Activated B cell treated with CpG ODN at 0.5 μM for 24 hours (primary cell): ENCODE measurements at regions not wholly inside any gene's neighbourhood (a gene's known extent, or its start where the extent isn't known, plus 50 kb on each side); places are given as distances from the start of the nearest gene placed in this dataset.

Experiments used
- ATAC-seq: fragments of 200-7000 bp; cut with Tn5 transposase; one replicate; pipeline ENCODE4 v1.10.0; 2021; ENCODE audit warnings: low read depth, mild to moderate bottlenecking, moderate library complexity
- CTCF ChIA-PET: fragments of 350-600 bp; sonication (Branson Sonifier 250); formaldehyde crosslinking; loops from one replicate; lab custom pipeline; 2021; ENCODE audit warnings: antibody characterized with exemption; lab: Charles Lee
- POLR2A ChIA-PET: fragments of 350-600 bp; sonication (Branson Sonifier 250); formaldehyde crosslinking; loops from one replicate; lab custom pipeline; 2021; ENCODE audit warnings: antibody characterized with exemption; lab: Charles Lee
- DNase-seq: peaks from one replicate; pipeline ENCODE4 v3.0.0; 2022
- H3K27ac Mint-ChIP-seq: one replicate; pipeline ENCODE4 v1.8.0; 2020; ENCODE audit warnings: mixed read lengths
- H3K27me3 Mint-ChIP-seq: one replicate; pipeline ENCODE4 v1.8.0; 2021; ENCODE audit warnings: mixed read lengths
- H3K36me3 Mint-ChIP-seq: one replicate; pipeline ENCODE4 v1.8.0; 2021; ENCODE audit warnings: low read depth, mixed read lengths
- H3K4me1 Mint-ChIP-seq: one replicate; pipeline ENCODE4 v1.8.0; 2021; ENCODE audit warnings: mixed read lengths
- H3K4me3 Mint-ChIP-seq: one replicate; pipeline ENCODE4 v1.8.0; 2020; ENCODE audit warnings: mild to moderate bottlenecking, mixed read lengths
- H3K9me3 Mint-ChIP-seq: one replicate; pipeline ENCODE4 v1.8.0; 2020; ENCODE audit warnings: mixed read lengths
- intact Hi-C: fragments of 100-400 bp; cut with micrococcal nuclease; formaldehyde crosslinking; loops from one replicate; pipeline ENCODE4 v1.15.1; 2024
- TF ChIP-seq, protein P1 (sequence below): fragments of 200-600 bp; IDR thresholded peaks from one replicate; pipeline ENCODE4 v1.8.0; 2022; ENCODE audit warnings: antibody characterized with exemption, mild to moderate bottlenecking

DNA sequence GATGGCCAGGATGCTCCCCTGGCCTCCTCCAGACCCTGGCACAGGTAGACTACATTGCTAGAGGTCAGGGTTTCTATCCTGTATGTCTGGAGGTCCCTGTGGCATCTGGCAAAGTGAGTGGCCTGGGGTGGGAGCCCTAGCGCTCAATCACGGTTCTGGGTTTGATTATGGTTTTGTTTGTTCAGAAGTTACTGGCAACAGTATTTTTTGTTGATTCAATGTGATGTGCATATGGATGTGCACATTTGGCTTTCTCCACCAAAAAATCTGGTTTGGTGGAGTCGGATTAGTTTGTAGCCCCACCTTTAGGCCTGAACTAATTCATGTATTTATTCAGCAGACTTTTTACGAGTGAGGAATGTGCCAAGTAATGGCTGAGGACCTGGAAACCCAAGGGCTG is 109.7 kb downstream of the VEGFA start:
- CTCF ChIA-PET: no interaction called here
- no peak for ATAC-seq
- intact Hi-C loops: no loop called here
- peaks cover 2% of the 10 kb centered on the region for H3K4me1 Mint-ChIP-seq
- DNase-seq: no peak
- H3K36me3 Mint-ChIP-seq: no peaks in the 10 kb centered on the region
- POLR2A ChIA-PET: no interaction called here
- H3K27ac Mint-ChIP-seq: no peak overlapping the region
- H3K27me3 Mint-ChIP-seq: no peaks in the 10 kb centered on the region
- TF ChIP-seq, protein P1, sequence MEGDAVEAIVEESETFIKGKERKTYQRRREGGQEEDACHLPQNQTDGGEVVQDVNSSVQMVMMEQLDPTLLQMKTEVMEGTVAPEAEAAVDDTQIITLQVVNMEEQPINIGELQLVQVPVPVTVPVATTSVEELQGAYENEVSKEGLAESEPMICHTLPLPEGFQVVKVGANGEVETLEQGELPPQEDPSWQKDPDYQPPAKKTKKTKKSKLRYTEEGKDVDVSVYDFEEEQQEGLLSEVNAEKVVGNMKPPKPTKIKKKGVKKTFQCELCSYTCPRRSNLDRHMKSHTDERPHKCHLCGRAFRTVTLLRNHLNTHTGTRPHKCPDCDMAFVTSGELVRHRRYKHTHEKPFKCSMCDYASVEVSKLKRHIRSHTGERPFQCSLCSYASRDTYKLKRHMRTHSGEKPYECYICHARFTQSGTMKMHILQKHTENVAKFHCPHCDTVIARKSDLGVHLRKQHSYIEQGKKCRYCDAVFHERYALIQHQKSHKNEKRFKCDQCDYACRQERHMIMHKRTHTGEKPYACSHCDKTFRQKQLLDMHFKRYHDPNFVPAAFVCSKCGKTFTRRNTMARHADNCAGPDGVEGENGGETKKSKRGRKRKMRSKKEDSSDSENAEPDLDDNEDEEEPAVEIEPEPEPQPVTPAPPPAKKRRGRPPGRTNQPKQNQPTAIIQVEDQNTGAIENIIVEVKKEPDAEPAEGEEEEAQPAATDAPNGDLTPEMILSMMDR: no peak
- no peaks in the 10 kb centered on the region for H3K9me3 Mint-ChIP-seq
- H3K4me3 Mint-ChIP-seq: no peak overlapping the region

DNA sequence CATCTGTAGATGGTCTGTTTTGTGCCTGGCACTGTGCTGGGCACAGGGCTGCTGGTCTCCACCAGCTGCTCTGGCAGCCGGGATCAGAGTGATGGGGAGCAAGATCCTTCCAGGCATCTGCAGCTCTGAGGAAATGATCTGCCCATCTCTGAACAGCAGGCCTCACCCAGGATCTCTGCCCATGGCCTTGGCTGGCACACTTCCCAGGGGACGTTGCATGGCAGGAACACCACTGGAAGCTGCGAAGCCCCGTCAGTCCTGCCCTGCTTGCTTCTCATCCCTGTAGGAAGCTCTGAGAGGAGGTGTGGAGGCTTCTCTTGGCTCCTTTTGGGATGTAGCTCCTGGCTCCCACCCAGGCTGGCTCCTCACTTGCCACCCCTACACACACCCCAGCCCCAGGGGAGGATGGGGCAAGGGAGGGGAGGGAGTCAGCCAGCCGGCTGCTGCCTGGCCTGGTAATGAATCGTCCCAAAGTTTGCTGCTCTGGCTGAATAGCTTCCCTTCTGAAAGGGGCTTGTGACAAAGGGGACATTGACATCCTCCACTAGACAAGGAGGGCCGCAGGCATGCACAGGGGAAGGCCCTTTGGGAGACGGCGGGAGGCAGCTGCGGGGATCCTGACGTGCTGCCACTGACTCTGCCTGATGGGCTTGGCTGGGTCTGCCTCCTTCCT is 108.9 kb downstream of the VEGFA start:
- ATAC-seq: no peak

DNA sequence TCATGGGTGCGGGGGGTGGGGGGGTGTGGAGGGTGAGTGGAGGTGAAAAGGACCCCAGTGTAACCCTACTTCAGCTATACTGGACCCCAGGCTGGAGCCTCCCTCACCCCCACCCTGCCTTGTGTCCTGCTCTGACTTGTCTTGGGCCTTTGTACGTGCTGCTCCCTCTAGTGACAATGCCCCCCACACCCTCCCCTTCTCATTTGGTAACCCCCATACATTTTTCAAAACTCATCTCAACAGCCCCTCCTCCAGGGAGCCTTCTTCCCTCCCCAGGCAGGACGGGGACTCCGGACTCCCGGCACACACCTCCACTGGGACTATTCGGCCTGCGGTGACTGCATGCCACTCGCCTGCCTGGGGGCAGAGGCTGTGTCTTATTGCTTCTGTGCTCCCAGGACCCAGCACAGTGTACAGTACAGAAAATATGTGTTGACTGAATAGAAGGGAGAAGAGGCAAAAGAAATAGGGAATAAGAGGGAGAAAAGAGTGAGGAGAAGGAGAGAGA is 108.2 kb downstream of the VEGFA start:
- intact Hi-C loops: no loop called here
- TF ChIP-seq, protein P1: no peak
- no peaks in the 10 kb centered on the region for H3K27me3 Mint-ChIP-seq
- no peaks in the 10 kb centered on the region for H3K36me3 Mint-ChIP-seq
- ChIA-PET CTCF (no interaction called here), POLR2A (no interaction called here)
- no peak overlapping the region for H3K27ac Mint-ChIP-seq
- H3K4me3 Mint-ChIP-seq: no peak overlapping the region
- ATAC-seq (no peak), DNase-seq (no peak)
- no peaks in the 10 kb centered on the region for H3K9me3 Mint-ChIP-seq
- no peaks in the 10 kb centered on the region for H3K4me1 Mint-ChIP-seq

More for the DNA sequence above, 108.9 kb downstream of the VEGFA start:
- no peaks in the 10 kb centered on the region for H3K9me3 Mint-ChIP-seq
- intact Hi-C loops: no loop called here
- H3K27ac Mint-ChIP-seq: no peak overlapping the region
- H3K4me1 Mint-ChIP-seq: no peaks in the 10 kb centered on the region
- TF ChIP-seq, protein P1: no peak
- no peaks in the 10 kb centered on the region for H3K27me3 Mint-ChIP-seq
- ChIA-PET POLR2A (no interaction called here), CTCF (no interaction called here)
- H3K36me3 Mint-ChIP-seq: no peaks in the 10 kb centered on the region
- no peak overlapping the region for H3K4me3 Mint-ChIP-seq
- no peak for DNase-seq

DNA sequence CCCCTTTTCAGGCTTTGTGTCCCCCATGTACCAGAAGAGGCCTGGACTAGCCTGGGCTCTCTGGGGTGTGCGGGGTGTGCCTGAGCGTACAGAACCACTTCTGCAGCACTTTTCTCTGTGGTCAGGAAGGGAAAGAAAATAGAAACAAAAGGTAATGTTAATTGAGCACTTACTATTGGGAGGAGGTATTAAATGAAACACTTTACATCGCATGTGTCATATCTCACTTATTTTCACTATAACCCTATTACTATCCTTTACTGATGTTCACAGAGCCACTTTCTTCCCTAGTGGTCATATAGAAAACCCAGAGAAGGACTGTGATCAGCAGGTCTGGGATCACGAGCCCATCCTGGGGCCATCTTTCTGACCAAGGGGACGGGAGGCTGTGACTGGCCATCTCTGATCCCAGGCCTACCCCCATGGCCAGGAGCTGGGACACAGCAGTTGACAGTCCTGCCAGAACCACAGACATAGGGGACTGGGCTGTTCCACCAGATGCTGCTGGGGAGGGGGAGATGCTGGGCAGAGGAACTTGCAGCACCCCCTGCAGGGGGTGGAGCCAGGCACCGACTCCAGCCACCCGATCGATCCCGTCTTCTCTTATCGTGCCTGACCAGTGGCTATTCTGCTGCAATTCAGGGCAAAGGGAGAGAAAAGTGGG is 107.6 kb downstream of the VEGFA start:
- CTCF ChIA-PET: no interaction called here
- Mint-ChIP-seq H3K36me3 (no peaks in the 10 kb centered on the region), H3K9me3 (no peaks in the 10 kb centered on the region), H3K4me1 (no peaks in the 10 kb centered on the region), H3K27me3 (no peaks in the 10 kb centered on the region), H3K4me3 (no peak overlapping the region), H3K27ac (no peak overlapping the region)
- ATAC-seq (no peak), DNase-seq (no peak)
- TF ChIP-seq, protein P1: no peak
- POLR2A ChIA-PET: no interaction called here
- intact Hi-C loops: loop anchor here (1.0 kb wide), 1 partner anchor 42 kb away; no protein-coding TSS in a partner anchor

DNA sequence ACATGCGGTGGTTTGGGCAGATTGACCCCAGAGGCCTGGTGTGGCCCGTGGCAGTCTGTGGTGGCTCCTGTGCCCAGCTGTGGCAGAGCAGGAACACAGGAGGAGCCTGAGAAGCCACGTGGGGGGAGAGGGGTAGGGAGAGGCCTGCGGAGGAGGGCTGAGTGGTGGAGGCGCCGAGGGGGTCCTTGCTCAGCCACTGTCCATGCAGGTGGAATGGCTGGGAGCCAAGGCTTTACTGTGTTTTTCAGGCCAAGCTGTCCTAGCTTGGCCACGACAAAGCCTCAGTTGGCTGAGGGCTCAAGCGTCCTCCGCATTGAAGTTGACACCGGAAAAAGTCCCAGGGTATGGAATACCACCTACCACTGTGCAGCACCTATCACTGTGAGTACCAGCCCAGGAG is 107.0 kb downstream of the VEGFA start:
- H3K27ac Mint-ChIP-seq: no peak overlapping the region
- intact Hi-C loops: loop anchor here (1.0 kb wide), 1 partner anchor 42 kb away; no protein-coding TSS in a partner anchor
- H3K9me3 Mint-ChIP-seq: no peaks in the 10 kb centered on the region
- POLR2A ChIA-PET: no interaction called here
- no peaks in the 10 kb centered on the region for H3K4me1 Mint-ChIP-seq
- no peaks in the 10 kb centered on the region for H3K36me3 Mint-ChIP-seq
- ATAC-seq (no peak), DNase-seq (no peak)
- TF ChIP-seq, protein P1: no peak
- peaks cover 2% of the 10 kb centered on the region for H3K27me3 Mint-ChIP-seq
- H3K4me3 Mint-ChIP-seq: no peak overlapping the region
- CTCF ChIA-PET: no interaction called here
